SK-N-SH treated with all-trans-retinoic acid at 6 μM for 48 hours (cell line): ENCODE measurements at regions not wholly inside any gene's neighbourhood (a gene's known extent, or its start where the extent isn't known, plus 50 kb on each side); places are given as distances from the start of the nearest gene placed in this dataset.
"Not testable (repeated sequence)": the region's sequence is repeated elsewhere in the genome, so short reads cannot be mapped to it uniquely, and the experiment has no call there.

ENCODE experiments used
- ATAC-seq: fragments of 200-7000 bp; cut with Tn5 transposase; 3 replicates; pipeline ENCODE4 v1.9.1; 2020; ENCODE audit warnings: mild to moderate bottlenecking, moderate library complexity
- ARNTL ChIP-seq: fragments of 450-650 bp; formaldehyde crosslinking; IDR thresholded peaks from 2 replicates; pipeline ENCODE4 v1.5.0; 2020; ENCODE audit warnings: low read depth, mild to moderate bottlenecking, moderate library complexity, borderline replicate concordance
- BACH2 ChIP-seq: fragments of 250-450 bp; sonication (Bioruptor Pico); IDR thresholded peaks from 2 replicates; pipeline ENCODE4 v1.9.0; 2021; ENCODE audit warnings: mild to moderate bottlenecking, borderline replicate concordance
- CREB5 ChIP-seq: fragments of 250-450 bp; sonication (Bioruptor Pico); IDR thresholded peaks from 2 replicates; pipeline ENCODE4 v1.5.1; 2020; ENCODE audit warnings: low read depth, mild to moderate bottlenecking, moderate library complexity
- CSDC2 ChIP-seq: fragments of 250-450 bp; sonication (Bioruptor Pico); IDR thresholded peaks from 2 replicates; pipeline ENCODE4 v1.5.0; 2020; ENCODE audit warnings: mild to moderate bottlenecking, moderate library complexity
- CSRNP3 ChIP-seq: fragments of 250-450 bp; sonication (Bioruptor Pico); IDR thresholded peaks from 2 replicates; pipeline ENCODE4 v1.5.1; 2021; ENCODE audit warnings: mild to moderate bottlenecking, moderate library complexity
- ESRRG ChIP-seq: fragments of 250-450 bp; sonication (Bioruptor Pico); IDR thresholded peaks from 2 replicates; pipeline ENCODE4 v1.6.1; 2021; ENCODE audit warnings: mild to moderate bottlenecking
- GLIS3 ChIP-seq: fragments of 250-450 bp; sonication (Bioruptor Pico); IDR thresholded peaks from 2 replicates; pipeline ENCODE4 v1.5.0; 2020; ENCODE audit warnings: mild to moderate bottlenecking, moderate library complexity
- ISL1 ChIP-seq: fragments of 250-450 bp; sonication (Bioruptor Pico); IDR thresholded peaks from 2 replicates; pipeline ENCODE4 v2.1.2; 2022; ENCODE audit warnings: mild to moderate bottlenecking, moderate library complexity
- OSR1 ChIP-seq: fragments of 250-450 bp; sonication (Bioruptor Pico); IDR thresholded peaks from 2 replicates; pipeline ENCODE4 v1.8.0; 2022; ENCODE audit warnings: moderate library complexity, mild to moderate bottlenecking, inconsistent platforms
- POU6F1 ChIP-seq: fragments of 250-450 bp; sonication (Bioruptor Pico); IDR thresholded peaks from 2 replicates; pipeline ENCODE4 v1.8.0; 2021; ENCODE audit warnings: low read depth, mild to moderate bottlenecking, moderate library complexity, borderline replicate concordance
- PPARA ChIP-seq: fragments of 250-450 bp; sonication (Bioruptor Pico); IDR thresholded peaks from 2 replicates; pipeline ENCODE4 v1.5.0; 2020; ENCODE audit warnings: mild to moderate bottlenecking, borderline replicate concordance
- RARB ChIP-seq: fragments of 250-450 bp; sonication (Bioruptor Pico); IDR thresholded peaks from 2 replicates; pipeline ENCODE4 v1.8.0; 2021; ENCODE audit warnings: mild to moderate bottlenecking, moderate library complexity
- SNAI2 ChIP-seq: fragments of 250-450 bp; sonication (Bioruptor Pico); IDR thresholded peaks from 2 replicates; pipeline ENCODE4 v1.5.0; 2020; ENCODE audit warnings: mild to moderate bottlenecking, moderate library complexity
- TCF4 ChIP-seq: fragments of 250-450 bp; sonication (Bioruptor Pico); IDR thresholded peaks from 2 replicates; pipeline ENCODE4 v1.8.0; 2021; ENCODE audit warnings: mild to moderate bottlenecking, moderate library complexity, borderline replicate concordance
- TOX ChIP-seq: fragments of 250-450 bp; sonication (Bioruptor Pico); IDR thresholded peaks from 2 replicates; pipeline ENCODE4 v1.8.0; 2021; ENCODE audit warnings: mild to moderate bottlenecking, moderate library complexity, borderline replicate concordance
- TSHZ2 ChIP-seq: fragments of 250-450 bp; sonication (Bioruptor Pico); IDR thresholded peaks from 2 replicates; pipeline ENCODE4 v1.5.0; 2020; ENCODE audit warnings: mild to moderate bottlenecking, moderate library complexity
- ZC3H10 ChIP-seq: fragments of 250-450 bp; sonication (Bioruptor Pico); IDR thresholded peaks from 2 replicates; pipeline ENCODE4 v1.5.1; 2021; ENCODE audit warnings: mild to moderate bottlenecking, moderate library complexity
- ZFP30 ChIP-seq: fragments of 450-650 bp; formaldehyde crosslinking; IDR thresholded peaks from 2 replicates; pipeline ENCODE4 v1.5.0; 2022; ENCODE audit warnings: mild to moderate bottlenecking, moderate library complexity
- ZNF565 ChIP-seq: fragments of 450-650 bp; formaldehyde crosslinking; conservative IDR thresholded peaks from 2 replicates; pipeline ENCODE4 v1.5.0; 2020; ENCODE audit warnings: low read depth, mild to moderate bottlenecking, moderate library complexity
- ZNF70 ChIP-seq: fragments of 450-650 bp; formaldehyde crosslinking; IDR thresholded peaks from 2 replicates; pipeline ENCODE4 v1.5.0; 2020; ENCODE audit warnings: mild to moderate bottlenecking, moderate library complexity
- ZNF8 ChIP-seq: fragments of 450-650 bp; formaldehyde crosslinking; IDR thresholded peaks from 2 replicates; pipeline ENCODE4 v1.5.0; 2020; ENCODE audit warnings: mild to moderate bottlenecking, moderate library complexity

- no peak for TF ChIP-seq ZC3H10
Observed at GRCh38 chr6:133092199-133092598, 149.0 kb upstream of the EYA4 start (continued).

- TF ChIP-seq POU6F1 (CRISPR knock-in tag) (no peak), ZC3H10 (no peak), TSHZ2 (no peak), RARB (no peak), PPARA (CRISPR knock-in tag) (no peak), CSDC2 (CRISPR knock-in tag) (no peak), TOX (CRISPR knock-in tag) (no peak), SNAI2 (no peak), GLIS3 (CRISPR knock-in tag) (no peak), BACH2 (CRISPR knock-in tag) (no peak), OSR1 (CRISPR knock-in tag) (no peak), ZNF70 (no peak), CSRNP3 (CRISPR knock-in tag) (no peak), ZNF8 (no peak), ARNTL (no peak), ZNF565 (CRISPR knock-in tag) (no peak), CREB5 (CRISPR knock-in tag) (no peak)
- TF ChIP-seq, all 23 proteins: peak for 0
- ATAC-seq: no peak
Observed at GRCh38 chr6:133092771-133093170, 148.4 kb upstream of the EYA4 start.

GRCh38 chr6:133093211-133093610 is 147.9 kb upstream of the EYA4 start:
- ATAC-seq: not testable (repeated sequence)

GRCh38 chr6:133093956-133094355 is 147.2 kb upstream of the EYA4 start:
- no peak for ATAC-seq
- TF ChIP-seq RARB: no peak
- no peak for TF ChIP-seq ZC3H10
- TF ChIP-seq ISL1 (CRISPR knock-in tag): no peak
- no peak for TF ChIP-seq SNAI2
- no peak for TF ChIP-seq TSHZ2
- TF ChIP-seq ZFP30 (CRISPR knock-in tag): no peak
- TF ChIP-seq ESRRG (CRISPR knock-in tag): no peak
- no peak for TF ChIP-seq TCF4 (CRISPR knock-in tag)
- no peak for TF ChIP-seq ZNF565 (CRISPR knock-in tag)
- TF ChIP-seq GLIS3 (CRISPR knock-in tag): no peak
- no peak for TF ChIP-seq CSRNP3 (CRISPR knock-in tag)
- TF ChIP-seq BACH2 (CRISPR knock-in tag): no peak
- no peak for TF ChIP-seq OSR1 (CRISPR knock-in tag)
- no peak for TF ChIP-seq TOX (CRISPR knock-in tag)
- no peak for TF ChIP-seq PPARA (CRISPR knock-in tag)
- TF ChIP-seq CSDC2 (CRISPR knock-in tag): no peak
- TF ChIP-seq CREB5 (CRISPR knock-in tag): no peak
- no peak for TF ChIP-seq ARNTL
